Hepatocyte (in vitro differentiated cells): ENCODE measurements at regions not wholly inside any gene's neighbourhood (a gene's known extent, or its start where the extent isn't known, plus 50 kb on each side); places are given as distances from the start of the nearest gene placed in this dataset.

Experiments
- DNase-seq: peaks from one replicate; pipeline ENCODE4 v3.0.0-alpha.2; 2016; ENCODE audit warnings: low spot score
- H2AFZ ChIP-seq: fragments of 200-600 bp; sonication (generic); 2 replicates; pipeline ENCODE4 v1.6.0; 2016; ENCODE audit warnings: antibody characterized with exemption, mild to moderate bottlenecking
- H3K27ac ChIP-seq: fragments of 200-600 bp; sonication (generic); 2 replicates; pipeline ENCODE4 v1.5.1; 2016; ENCODE audit warnings: mild to moderate bottlenecking
- H3K27me3 ChIP-seq: fragments of 200-600 bp; sonication (generic); 2 replicates; pipeline ENCODE4 v1.6.1; 2016
- H3K36me3 ChIP-seq: fragments of 200-600 bp; sonication (generic); replicated peaks from 2 replicates; pipeline ENCODE4 v1.5.1; 2016; ENCODE audit warnings: low read depth; ENCODE audit not compliant: insufficient read depth
- H3K4me1 ChIP-seq: fragments of 200-600 bp; sonication (generic); 2 replicates; pipeline ENCODE4 v1.5.1; 2016; ENCODE audit warnings: mild to moderate bottlenecking, moderate library complexity; ENCODE audit not compliant: insufficient read depth
- H3K4me2 ChIP-seq: fragments of 200-600 bp; sonication (generic); 2 replicates; pipeline ENCODE4 v1.6.0; 2016
- H3K4me3 ChIP-seq: fragments of 200-600 bp; sonication (generic); 2 replicates; pipeline ENCODE4 v1.5.1; 2016; ENCODE audit warnings: mild to moderate bottlenecking
- H3K79me2 ChIP-seq: fragments of 200-600 bp; sonication (generic); 2 replicates; pipeline ENCODE4 v1.6.0; 2017; ENCODE audit warnings: mild to moderate bottlenecking
- H3K9me2 ChIP-seq: fragments of 200-600 bp; sonication (generic); replicated peaks from 2 replicates; pipeline ENCODE4 v1.6.0; 2017; ENCODE audit warnings: mild to moderate bottlenecking; ENCODE audit not compliant: insufficient read depth
- H3K9me3 ChIP-seq: fragments of 200-600 bp; sonication (generic); 2 replicates; pipeline ENCODE4 v1.5.1; 2016; ENCODE audit warnings: low read depth, mild to moderate bottlenecking
- H4K20me1 ChIP-seq: fragments of 200-600 bp; sonication (generic); 2 replicates; pipeline ENCODE4 v1.6.0; 2016; ENCODE audit warnings: mild to moderate bottlenecking; ENCODE audit not compliant: insufficient read depth, poor library complexity, severe bottlenecking
- EZH2 ChIP-seq: fragments of 200-600 bp; sonication (generic); IDR thresholded peaks from 2 replicates; pipeline ENCODE4 v1.6.1; 2016; ENCODE audit warnings: antibody characterized with exemption, mild to moderate bottlenecking, borderline replicate concordance
- EZH2phosphoT487 ChIP-seq: fragments of 200-600 bp; sonication (generic); IDR thresholded peaks from one replicate; pipeline ENCODE4 v1.6.1; 2018; ENCODE audit warnings: antibody characterized with exemption, mild to moderate bottlenecking, low read depth, moderate library complexity; ENCODE audit not compliant: unreplicated experiment, severe bottlenecking
- WGBS: methylation state at CpG from one replicate; pipeline ENCODE4 v1.1.6; 2016; ENCODE audit warnings: low lambda C conversion rate; ENCODE audit errors: missing lambda C conversion rate; 5-methylcytosine and 5-hydroxymethylcytosine counted together
- TF ChIP-seq, protein P1 (sequence below): fragments of 200-600 bp; sonication (generic); IDR thresholded peaks from 2 replicates; pipeline ENCODE4 v1.5.1; 2016; ENCODE audit warnings: antibody characterized with exemption, mild to moderate bottlenecking; ENCODE audit not compliant: poor library complexity

DNA sequence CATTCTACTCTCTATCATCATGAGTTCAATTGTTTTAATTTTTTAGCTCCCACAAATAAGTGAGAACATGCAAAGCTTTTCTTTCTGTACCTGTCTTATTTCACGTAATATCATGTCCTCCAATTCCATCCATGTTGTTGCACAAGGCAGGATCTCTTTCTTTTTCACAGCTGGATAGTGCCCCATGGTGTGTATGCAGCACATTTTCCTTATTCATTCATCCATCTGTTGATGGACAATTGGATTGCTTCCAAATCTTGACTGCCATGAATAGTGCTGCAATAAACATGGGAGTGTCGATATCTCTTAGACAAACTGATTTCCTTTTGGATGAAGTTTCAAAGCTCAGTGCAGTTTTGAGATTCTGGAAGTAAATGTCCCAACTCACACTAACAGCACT lies 326.9 kb downstream of the FGF9 start:
- Histone ChIP-seq H3K27me3 (no peaks in the 10 kb centered on the region), H3K27ac (no peak overlapping the region), H2AFZ (no peak overlapping the region), H3K4me2 (no peak overlapping the region), H4K20me1 (no peaks in the 10 kb centered on the region), H3K4me1 (no peaks in the 10 kb centered on the region), H3K4me3 (no peak overlapping the region), H3K79me2 (no peaks in the 10 kb centered on the region), H3K9me2 (no peaks in the 10 kb centered on the region), H3K9me3 (no peaks in the 10 kb centered on the region), H3K36me3 (no peaks in the 10 kb centered on the region)
- no peak for DNase-seq
- TF ChIP-seq EZH2phosphoT487: no peak
- WGBS: 84% methylated on average over 2 of the region's 2 CpGs

DNA sequence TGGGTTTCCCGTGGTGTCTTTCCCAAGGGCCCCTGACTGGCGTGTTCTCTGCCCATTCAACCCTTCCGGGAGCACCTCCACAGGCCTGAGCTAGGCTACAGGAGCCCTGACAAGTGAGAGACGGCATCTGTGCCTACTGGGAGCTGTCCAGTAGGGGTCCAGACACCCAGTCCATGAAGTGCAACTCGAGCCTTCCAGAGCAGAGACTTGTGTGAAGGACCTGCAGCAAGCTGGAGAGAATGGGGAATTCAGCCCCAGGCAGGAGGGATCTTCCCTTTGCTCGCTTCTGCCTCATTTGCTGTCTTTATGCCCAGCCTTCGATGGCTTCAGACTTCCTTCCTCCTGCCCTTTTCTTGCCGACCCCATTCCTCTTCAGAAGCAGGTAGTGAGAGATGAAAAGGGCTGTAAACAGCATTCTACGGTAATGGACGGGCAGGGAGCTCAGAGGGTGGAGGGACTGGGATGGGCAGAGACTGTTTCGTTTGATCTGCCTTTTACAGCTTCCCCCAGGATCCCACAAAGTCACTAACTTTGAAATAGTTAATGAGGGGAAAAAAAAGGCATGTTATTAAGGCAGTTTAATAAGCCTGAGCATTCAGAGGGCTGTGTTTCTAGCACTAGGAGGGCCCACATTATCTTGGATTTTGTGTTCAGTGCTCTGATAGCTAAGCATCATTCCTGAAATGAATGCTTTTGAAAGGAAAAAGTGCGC lies 327.6 kb downstream of the FGF9 start:
- DNase-seq: no peak

DNA sequence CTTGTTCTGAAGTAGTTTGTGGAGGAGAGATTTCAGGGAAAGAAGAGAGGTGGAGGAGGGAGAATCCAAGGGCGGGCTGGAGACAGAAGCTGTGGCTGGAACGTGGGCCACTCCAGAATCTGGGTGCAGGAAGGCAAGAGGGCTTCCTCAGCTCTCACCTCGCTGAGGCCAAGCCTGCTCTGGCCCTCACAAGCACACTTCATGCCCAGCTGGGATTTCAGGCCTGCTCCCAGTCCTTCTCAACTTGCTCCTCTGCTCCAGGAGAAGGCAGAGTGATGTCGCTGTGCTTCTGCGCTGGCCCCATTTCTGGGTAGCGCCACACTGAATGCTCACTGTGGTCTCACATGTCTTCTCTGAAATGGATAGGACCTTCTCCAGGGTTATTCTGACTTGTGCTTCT lies 328.8 kb downstream of the FGF9 start:
- Histone ChIP-seq H3K4me3 (no peak overlapping the region), H3K27ac (no peak overlapping the region), H2AFZ (no peak overlapping the region), H4K20me1 (no peaks in the 10 kb centered on the region), H3K4me2 (no peak overlapping the region), H3K27me3 (no peaks in the 10 kb centered on the region), H3K9me3 (no peaks in the 10 kb centered on the region), H3K79me2 (no peaks in the 10 kb centered on the region), H3K9me2 (no peaks in the 10 kb centered on the region), H3K36me3 (no peaks in the 10 kb centered on the region), H3K4me1 (no peaks in the 10 kb centered on the region)
- WGBS: 95% methylated on average over 6 of the region's 6 CpGs
- no peak for DNase-seq
- TF ChIP-seq EZH2phosphoT487 (no peak), EZH2 (no peak)
- TF ChIP-seq, protein P1, sequence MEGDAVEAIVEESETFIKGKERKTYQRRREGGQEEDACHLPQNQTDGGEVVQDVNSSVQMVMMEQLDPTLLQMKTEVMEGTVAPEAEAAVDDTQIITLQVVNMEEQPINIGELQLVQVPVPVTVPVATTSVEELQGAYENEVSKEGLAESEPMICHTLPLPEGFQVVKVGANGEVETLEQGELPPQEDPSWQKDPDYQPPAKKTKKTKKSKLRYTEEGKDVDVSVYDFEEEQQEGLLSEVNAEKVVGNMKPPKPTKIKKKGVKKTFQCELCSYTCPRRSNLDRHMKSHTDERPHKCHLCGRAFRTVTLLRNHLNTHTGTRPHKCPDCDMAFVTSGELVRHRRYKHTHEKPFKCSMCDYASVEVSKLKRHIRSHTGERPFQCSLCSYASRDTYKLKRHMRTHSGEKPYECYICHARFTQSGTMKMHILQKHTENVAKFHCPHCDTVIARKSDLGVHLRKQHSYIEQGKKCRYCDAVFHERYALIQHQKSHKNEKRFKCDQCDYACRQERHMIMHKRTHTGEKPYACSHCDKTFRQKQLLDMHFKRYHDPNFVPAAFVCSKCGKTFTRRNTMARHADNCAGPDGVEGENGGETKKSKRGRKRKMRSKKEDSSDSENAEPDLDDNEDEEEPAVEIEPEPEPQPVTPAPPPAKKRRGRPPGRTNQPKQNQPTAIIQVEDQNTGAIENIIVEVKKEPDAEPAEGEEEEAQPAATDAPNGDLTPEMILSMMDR: no peak

More for the DNA sequence above, 327.6 kb downstream of the FGF9 start:
- no peaks in the 10 kb centered on the region for H3K36me3 ChIP-seq
- H3K4me1 ChIP-seq: no peaks in the 10 kb centered on the region
- no peak overlapping the region for H3K27ac ChIP-seq
- H3K9me3 ChIP-seq: no peaks in the 10 kb centered on the region
- H3K9me2 ChIP-seq: no peaks in the 10 kb centered on the region
- H4K20me1 ChIP-seq: no peaks in the 10 kb centered on the region
- TF ChIP-seq, protein P1: no peak
- no peak for TF ChIP-seq EZH2
- 56% methylated on average over 12 of the region's 12 CpGs for WGBS
- H3K4me3 ChIP-seq: no peak overlapping the region
- H3K4me2 ChIP-seq: no peak overlapping the region
- H3K27me3 ChIP-seq: no peaks in the 10 kb centered on the region
- H2AFZ ChIP-seq: no peak overlapping the region
- no peaks in the 10 kb centered on the region for H3K79me2 ChIP-seq

DNA sequence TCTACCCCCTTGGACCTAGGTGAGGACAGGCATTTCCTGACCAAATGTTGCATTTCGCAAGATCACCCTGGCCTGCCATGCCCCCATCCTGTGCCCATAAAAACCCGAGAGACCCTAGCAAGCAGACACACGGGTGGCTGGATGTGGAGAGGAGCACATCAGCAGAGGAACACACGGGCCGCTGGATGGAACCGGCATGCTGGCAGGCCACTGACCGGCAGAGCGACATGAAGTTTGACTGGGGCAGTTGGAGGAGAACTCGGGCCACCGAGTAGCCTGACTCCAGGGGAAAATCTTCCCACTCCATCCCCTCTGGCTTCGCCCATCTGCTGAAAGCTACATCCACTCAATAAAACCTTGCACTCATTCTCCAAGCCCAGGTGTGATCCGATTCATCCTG lies 329.3 kb downstream of the FGF9 start:
- WGBS: 96% methylated on average over 12 of the region's 12 CpGs
- Histone ChIP-seq H3K4me3 (no peak overlapping the region), H3K4me2 (no peak overlapping the region), H3K36me3 (no peaks in the 10 kb centered on the region), H3K9me3 (no peaks in the 10 kb centered on the region), H3K9me2 (no peaks in the 10 kb centered on the region), H3K79me2 (no peaks in the 10 kb centered on the region), H4K20me1 (no peaks in the 10 kb centered on the region), H2AFZ (no peak overlapping the region), H3K27ac (no peak overlapping the region), H3K27me3 (no peaks in the 10 kb centered on the region), H3K4me1 (no peaks in the 10 kb centered on the region)
- no peak for DNase-seq
- TF ChIP-seq EZH2phosphoT487 (no peak), EZH2 (no peak)
- TF ChIP-seq, protein P1: no peak
